ENCODE measurements at regions not wholly inside any gene's neighbourhood (a gene's known extent, or its start where the extent isn't known, plus 50 kb on each side); places are given as distances from the start of the nearest gene placed in this dataset.

GRCh38 chr9:82447343-82447742 is 458.8 kb downstream of the SPATA31D1 start:
- TF ChIP-seq, protein P1, sequence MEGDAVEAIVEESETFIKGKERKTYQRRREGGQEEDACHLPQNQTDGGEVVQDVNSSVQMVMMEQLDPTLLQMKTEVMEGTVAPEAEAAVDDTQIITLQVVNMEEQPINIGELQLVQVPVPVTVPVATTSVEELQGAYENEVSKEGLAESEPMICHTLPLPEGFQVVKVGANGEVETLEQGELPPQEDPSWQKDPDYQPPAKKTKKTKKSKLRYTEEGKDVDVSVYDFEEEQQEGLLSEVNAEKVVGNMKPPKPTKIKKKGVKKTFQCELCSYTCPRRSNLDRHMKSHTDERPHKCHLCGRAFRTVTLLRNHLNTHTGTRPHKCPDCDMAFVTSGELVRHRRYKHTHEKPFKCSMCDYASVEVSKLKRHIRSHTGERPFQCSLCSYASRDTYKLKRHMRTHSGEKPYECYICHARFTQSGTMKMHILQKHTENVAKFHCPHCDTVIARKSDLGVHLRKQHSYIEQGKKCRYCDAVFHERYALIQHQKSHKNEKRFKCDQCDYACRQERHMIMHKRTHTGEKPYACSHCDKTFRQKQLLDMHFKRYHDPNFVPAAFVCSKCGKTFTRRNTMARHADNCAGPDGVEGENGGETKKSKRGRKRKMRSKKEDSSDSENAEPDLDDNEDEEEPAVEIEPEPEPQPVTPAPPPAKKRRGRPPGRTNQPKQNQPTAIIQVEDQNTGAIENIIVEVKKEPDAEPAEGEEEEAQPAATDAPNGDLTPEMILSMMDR (IDR thresholded peaks at IDR 0.05; ENCODE audit: insufficient read depth, low read depth, low read length, missing control alignments), result no peak
- H3K4me3 ChIP-seq (ENCODE audit: low read length), result no peak overlapping the region
- DNase-seq (ENCODE audit: low read depth), result no peak

GRCh38 chr9:82449986-82450385 is 461.4 kb downstream of the SPATA31D1 start:
- DNase-seq (ENCODE audit: low read depth), result no peak
- no peak overlapping the region for H3K4me3 ChIP-seq (ENCODE audit: low read length)
- TF ChIP-seq, protein P1 (IDR thresholded peaks at IDR 0.05; ENCODE audit: insufficient read depth, low read depth, low read length, missing control alignments), result no peak

DNA sequence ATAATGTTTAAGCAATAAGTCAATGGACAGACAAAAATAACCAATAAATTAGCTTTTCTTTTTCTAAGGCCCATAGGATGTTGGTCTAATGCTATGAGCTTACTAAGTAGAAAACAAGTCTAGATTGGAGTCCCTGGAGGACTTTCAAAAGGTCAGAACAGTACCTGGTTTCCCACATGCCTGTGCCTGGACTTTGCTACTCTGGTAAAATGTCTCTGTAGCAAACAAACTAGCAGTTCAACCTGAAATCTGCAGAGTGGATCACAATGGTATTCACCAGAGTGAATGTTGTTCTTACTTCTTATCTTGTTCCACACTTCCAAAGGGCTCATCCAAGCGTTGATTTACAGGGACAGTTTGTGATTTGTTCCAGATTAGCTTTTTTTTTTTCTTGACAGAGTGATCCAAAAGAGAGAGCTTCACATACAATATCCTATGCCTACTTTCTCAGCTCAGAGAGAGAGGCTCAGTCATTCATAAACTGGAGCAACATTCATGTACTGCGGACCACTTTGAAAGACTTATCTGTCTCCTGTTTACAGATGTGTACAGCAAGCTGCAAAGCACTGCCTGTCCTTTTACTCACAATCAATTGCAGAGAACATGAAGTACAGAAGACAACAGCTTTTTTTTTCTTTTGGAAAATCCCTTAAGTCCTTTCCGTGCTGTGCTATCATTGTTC is 466.1 kb downstream of the SPATA31D1 start:
- TF ChIP-seq, protein P1 (IDR thresholded peaks at IDR 0.05; ENCODE audit: insufficient read depth, low read depth, low read length, missing control alignments), result no peak
- no peak overlapping the region for H3K4me3 ChIP-seq (ENCODE audit: low read length)
- no peak for DNase-seq (ENCODE audit: low read depth)

DNA sequence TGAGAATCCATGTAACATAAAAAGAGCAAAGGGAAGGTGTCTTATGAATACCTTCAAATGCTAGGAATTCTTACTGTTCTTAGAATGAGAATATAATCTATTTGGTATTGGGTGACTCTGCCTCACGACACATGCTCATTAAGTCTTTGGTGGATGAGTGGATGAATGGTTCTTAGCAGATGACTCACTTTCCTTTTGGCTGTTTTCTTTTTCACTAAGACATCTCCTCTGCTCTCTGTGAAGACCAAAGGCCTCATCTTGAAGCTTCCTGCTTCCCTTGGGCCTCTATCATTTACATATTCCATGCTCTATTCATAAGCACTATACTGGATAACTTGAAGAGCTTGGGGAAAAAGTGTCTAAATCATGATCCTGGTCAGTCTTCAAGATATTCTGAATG is 468.1 kb downstream of the SPATA31D1 start:
- peak; percentile 72 for DNase-seq (ENCODE audit: low read depth)

GRCh38 chr9:82457298-82457697 is 468.7 kb downstream of the SPATA31D1 start:
- TF ChIP-seq, protein P1 (IDR thresholded peaks at IDR 0.05; ENCODE audit: insufficient read depth, low read depth, low read length, missing control alignments), result no peak
- no peak for DNase-seq (ENCODE audit: low read depth)
- H3K4me3 ChIP-seq (ENCODE audit: low read length), result no peak overlapping the region

More for the DNA sequence above, 468.1 kb downstream of the SPATA31D1 start:
- TF ChIP-seq, protein P1 (IDR thresholded peaks at IDR 0.05; ENCODE audit: insufficient read depth, low read depth, low read length, missing control alignments), result no peak
- no peak overlapping the region for H3K4me3 ChIP-seq (ENCODE audit: low read length)

DNA sequence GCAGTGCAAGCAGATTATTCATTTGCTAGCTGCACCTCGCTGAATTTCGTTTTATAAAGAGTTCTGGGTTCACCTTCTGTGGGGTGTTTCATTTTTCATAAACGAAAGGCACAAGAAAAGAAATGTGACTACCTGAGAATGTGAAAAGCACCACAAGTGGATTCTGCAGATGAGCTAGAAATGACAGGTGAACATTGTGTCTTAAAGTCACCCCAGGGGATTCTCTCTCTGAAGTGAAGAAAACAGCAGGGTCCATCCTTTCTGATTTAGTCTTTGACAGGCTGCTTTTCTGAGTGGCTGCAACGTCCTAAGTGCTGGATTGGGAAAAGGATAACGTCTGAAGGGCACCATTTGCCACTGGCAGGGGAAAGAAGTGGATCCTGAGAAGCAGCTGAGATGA is 469.3 kb downstream of the SPATA31D1 start:
- TF ChIP-seq, protein P1 (IDR thresholded peaks at IDR 0.05; ENCODE audit: insufficient read depth, low read depth, low read length, missing control alignments), result no peak
- no peak overlapping the region for H3K4me3 ChIP-seq (ENCODE audit: low read length)
- no peak for DNase-seq (ENCODE audit: low read depth)

- TF ChIP-seq, protein P1 (IDR thresholded peaks at IDR 0.05; ENCODE audit: insufficient read depth, low read depth, low read length, missing control alignments), result no peak
- H3K4me3 ChIP-seq (ENCODE audit: low read length), result no peak overlapping the region
- no peak for DNase-seq (ENCODE audit: low read depth)
These were observed 469.7 kb downstream of the SPATA31D1 start for GRCh38 chr9:82458296-82458695.

Data from epithelial cell of esophagus (primary cell).